ENCODE measurements at regions not wholly inside any gene's neighbourhood (a gene's known extent, or its start where the extent isn't known, plus 50 kb on each side); places are given as distances from the start of the nearest gene placed in this dataset.

GRCh38 chr3:160099834-160100233, 111.2 kb downstream of the IL12A start:
- H3K4me1 ChIP-seq (replicated peaks in 1 of 2; ENCODE audit: control insufficient read depth in 2 of 2, insufficient read depth in 2 of 2, low read length in 2 of 2): no peaks in the 10 kb centered on the region
- DNase-seq (ENCODE audit: extremely low read depth in 1 of 4, low spot score in 3 of 4) (no peak), ATAC-seq (no peak), FAIRE-seq (no peak)
- no peak overlapping the region for H3K4me2 ChIP-seq (ENCODE audit: insufficient read depth, low read length)
- no peak overlapping the region for H3K4me3 ChIP-seq
- POLR2A ChIA-PET: no interaction called here
- no peak overlapping the region for H2AFZ ChIP-seq (ENCODE audit: low read depth, low read length)
- H4K20me1 ChIP-seq (replicated peaks; ENCODE audit: control insufficient read depth, insufficient read depth, low read length): no peaks in the 10 kb centered on the region
- H3K27ac ChIP-seq (ENCODE audit: extremely low read depth, low read depth, low read length): no peak overlapping the region
- no peaks in the 10 kb centered on the region for H3K79me2 ChIP-seq (ENCODE audit: control insufficient read depth, insufficient read depth, low read length)
- CTCF ChIA-PET (ENCODE audit: low intra/inter-chr PET ratio): no interaction called here
- H3K27me3 ChIP-seq (ENCODE audit: control insufficient read depth in 2 of 2, insufficient read depth in 2 of 2, low read length in 2 of 2): peaks cover 0 to 13% of the 10 kb centered on the region in 2 experiments; a peak in 2 of 5 replicates
- BruUV-seq (replicated peaks): no TSS peak
- in situ Hi-C loops (cut with MboI) (no loop called here), intact Hi-C loops (cut with micrococcal nuclease) (no loop called here)
- 0% methylated on average over 5 of the region's 5 CpGs for WGBS (ENCODE audit: insufficient coverage, low coverage, missing lambda C conversion rate)
- no peaks in the 10 kb centered on the region for H3K9me3 ChIP-seq (replicated peaks; ENCODE audit: control insufficient read depth, insufficient read depth, low read depth, low read length)
- no peaks in the 10 kb centered on the region for H3K9me1 ChIP-seq (ENCODE audit: control insufficient read depth, insufficient read depth, low read length)
- no peaks in the 10 kb centered on the region for H3K36me3 ChIP-seq (ENCODE audit: control insufficient read depth, insufficient read depth, low read length)
- H3K9ac ChIP-seq (ENCODE audit: insufficient read depth in 1 of 2, low read depth in 2 of 2, low read length in 2 of 2): no peak overlapping the region
- no peak for TF ChIP-seq PHB (CRISPR knock-in tag; IDR thresholded peaks at IDR 0.05)
- TF ChIP-seq HDAC3 (IDR thresholded peaks at IDR 0.05; ENCODE audit: borderline replicate concordance, partially characterized antibody): no peak
- no peak for TF ChIP-seq SMAD3 (CRISPR knock-in tag; conservative IDR thresholded peaks at IDR 0.05)
- no peak for TF ChIP-seq ZNF408 (CRISPR knock-in tag; IDR thresholded peaks at IDR 0.05; ENCODE audit: low read depth)
- no peak for TF ChIP-seq POLR2G (IDR thresholded peaks at IDR 0.05; ENCODE audit: low read depth, low read length)
- no peak for TF ChIP-seq PRMT5 (CRISPR knock-in tag; IDR thresholded peaks at IDR 0.05)
- TF ChIP-seq SLC30A9 (CRISPR knock-in tag; IDR thresholded peaks at IDR 0.05): no peak
- no peak for TF ChIP-seq E2F5 (CRISPR knock-in tag; IDR thresholded peaks at IDR 0.05)
- no peak for TF ChIP-seq ZBTB1 (CRISPR knock-in tag; IDR thresholded peaks at IDR 0.05; ENCODE audit: borderline replicate concordance, low read depth)
- TF ChIP-seq ZNF717 (CRISPR knock-in tag; IDR thresholded peaks at IDR 0.05): no peak
- no peak for TF ChIP-seq NCOA4 (IDR thresholded peaks at IDR 0.05; ENCODE audit: partially characterized antibody)
- TF ChIP-seq CREM (IDR thresholded peaks at IDR 0.05; ENCODE audit: low read depth): no peak

Data from K562 (cell line).